ENCODE measurements at regions not wholly inside any gene's neighbourhood (a gene's known extent, or its start where the extent isn't known, plus 50 kb on each side); places are given as distances from the start of the nearest gene placed in this dataset.

DNA sequence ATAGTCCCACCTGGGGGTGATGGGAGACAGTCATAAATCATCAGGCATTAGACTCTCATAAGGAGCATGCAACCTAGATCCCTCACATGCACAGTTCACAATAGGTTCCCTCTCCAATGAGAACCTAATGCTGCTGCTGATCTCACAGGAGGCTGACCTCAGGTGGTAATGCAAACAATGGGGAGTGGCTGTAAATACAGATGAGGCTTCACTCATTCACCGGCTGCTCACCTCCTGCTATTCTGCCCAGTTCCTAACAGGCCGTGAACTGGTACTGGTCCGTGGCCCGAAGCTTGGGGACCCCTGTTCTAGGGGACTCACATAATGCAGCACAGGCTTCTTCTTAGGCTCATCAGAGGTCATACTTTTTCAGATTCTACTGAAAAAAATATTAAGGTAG is 625.9 kb upstream of the AGA start:
- no peak for DNase-seq (ENCODE audit: low read depth, low spot score)
- Histone ChIP-seq H3K4me1 (ENCODE audit: insufficient read depth, insufficient read length) (no peaks in the 10 kb centered on the region), H3K4me3 (ENCODE audit: insufficient read length, low read depth) (no peak overlapping the region), H3K9ac (ENCODE audit: insufficient read length, low read depth) (no peak overlapping the region), H3K9me3 (ENCODE audit: insufficient read depth, low read length) (no peaks in the 10 kb centered on the region), H3K36me3 (ENCODE audit: insufficient read depth, insufficient read length, low read length) (no peaks in the 10 kb centered on the region), H3K27me3 (ENCODE audit: insufficient read depth, insufficient read length) (no peaks in the 10 kb centered on the region)
- TF ChIP-seq YY1 (IDR thresholded peaks at IDR 0.05; ENCODE audit: insufficient read depth, insufficient read length) (no peak), ZNF274 (IDR thresholded peaks at IDR 0.05; ENCODE audit: low read depth, low read length) (no peak), SUZ12 (IDR thresholded peaks at IDR 0.05; ENCODE audit: extremely low read depth, insufficient read depth, insufficient read length) (no peak)

- no peak for TF ChIP-seq YY1 (IDR thresholded peaks at IDR 0.05; ENCODE audit: insufficient read depth, insufficient read length)
- no peak for TF ChIP-seq ZNF274 (IDR thresholded peaks at IDR 0.05; ENCODE audit: low read depth, low read length)
- no peak for TF ChIP-seq SUZ12 (IDR thresholded peaks at IDR 0.05; ENCODE audit: extremely low read depth, insufficient read depth, insufficient read length)
- Histone ChIP-seq H3K4me1 (ENCODE audit: insufficient read depth, insufficient read length) (no peaks in the 10 kb centered on the region), H3K27me3 (ENCODE audit: insufficient read depth, insufficient read length) (no peaks in the 10 kb centered on the region), H3K4me3 (ENCODE audit: insufficient read length, low read depth) (no peak overlapping the region), H3K36me3 (ENCODE audit: insufficient read depth, insufficient read length, low read length) (no peaks in the 10 kb centered on the region), H3K9me3 (ENCODE audit: insufficient read depth, low read length) (no peaks in the 10 kb centered on the region), H3K9ac (ENCODE audit: insufficient read length, low read depth) (no peak overlapping the region)
- DNase-seq (ENCODE audit: low read depth, low spot score), result no peak
Measured at GRCh38 chr4:178070163-178070562, 627.9 kb upstream of the AGA start.

DNA sequence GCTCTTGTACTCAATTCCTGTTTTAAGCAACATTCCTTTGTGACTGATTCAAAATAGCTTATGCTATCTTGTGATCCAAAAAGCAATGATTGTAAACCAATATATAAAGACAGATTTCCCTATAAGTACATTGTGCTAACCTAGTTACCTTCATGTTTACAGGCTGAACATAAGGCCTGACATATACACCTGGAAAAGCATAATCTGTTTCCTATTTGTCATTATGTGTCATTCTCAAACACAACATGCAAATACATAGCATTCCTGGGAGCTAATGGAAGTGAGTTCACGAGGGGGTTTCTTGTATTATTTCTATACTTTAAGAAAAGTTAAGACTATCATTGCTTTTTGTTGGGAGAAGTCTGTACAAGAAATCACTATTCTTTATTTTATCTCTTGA is 638.1 kb upstream of the AGA start:
- H3K27me3 ChIP-seq (ENCODE audit: insufficient read depth, insufficient read length), result no peaks in the 10 kb centered on the region
- no peak overlapping the region for H3K9ac ChIP-seq (ENCODE audit: insufficient read length, low read depth)
- H3K9me3 ChIP-seq (ENCODE audit: insufficient read depth, low read length), result no peaks in the 10 kb centered on the region
- H3K4me1 ChIP-seq (ENCODE audit: insufficient read depth, insufficient read length), result no peaks in the 10 kb centered on the region
- no peak for DNase-seq (ENCODE audit: low read depth, low spot score)
- H3K36me3 ChIP-seq (ENCODE audit: insufficient read depth, insufficient read length, low read length), result no peaks in the 10 kb centered on the region
- no peak for TF ChIP-seq SUZ12 (IDR thresholded peaks at IDR 0.05; ENCODE audit: extremely low read depth, insufficient read depth, insufficient read length)
- no peak for TF ChIP-seq ZNF274 (IDR thresholded peaks at IDR 0.05; ENCODE audit: low read depth, low read length)
- TF ChIP-seq YY1 (IDR thresholded peaks at IDR 0.05; ENCODE audit: insufficient read depth, insufficient read length), result no peak
- H3K4me3 ChIP-seq (ENCODE audit: insufficient read length, low read depth), result no peak overlapping the region

DNA sequence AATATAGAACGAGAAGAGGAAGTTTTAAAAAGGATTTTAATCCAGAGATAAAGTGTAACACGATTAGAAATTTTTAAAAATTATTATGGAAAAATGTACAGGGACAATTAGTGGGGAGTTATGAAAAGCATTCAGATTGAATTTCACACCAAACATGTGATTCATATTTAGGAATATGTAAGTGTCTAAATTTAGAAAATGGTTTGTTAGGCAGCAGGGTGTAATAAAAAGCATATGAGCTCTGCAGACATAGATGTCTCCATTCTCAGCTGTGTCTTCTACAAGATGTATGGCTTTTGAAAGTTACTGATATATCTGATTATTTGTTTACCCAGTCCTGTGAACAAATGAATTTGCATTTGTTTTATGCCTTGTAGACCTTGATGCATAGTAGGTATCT is 638.9 kb upstream of the AGA start:
- no peak for DNase-seq (ENCODE audit: low read depth, low spot score)
- Histone ChIP-seq H3K9me3 (ENCODE audit: insufficient read depth, low read length) (no peaks in the 10 kb centered on the region), H3K36me3 (ENCODE audit: insufficient read depth, insufficient read length, low read length) (no peaks in the 10 kb centered on the region), H3K9ac (ENCODE audit: insufficient read length, low read depth) (no peak overlapping the region), H3K27me3 (ENCODE audit: insufficient read depth, insufficient read length) (no peaks in the 10 kb centered on the region), H3K4me3 (ENCODE audit: insufficient read length, low read depth) (no peak overlapping the region), H3K4me1 (ENCODE audit: insufficient read depth, insufficient read length) (no peaks in the 10 kb centered on the region)
- TF ChIP-seq ZNF274 (IDR thresholded peaks at IDR 0.05; ENCODE audit: low read depth, low read length), result no peak
- TF ChIP-seq YY1 (IDR thresholded peaks at IDR 0.05; ENCODE audit: insufficient read depth, insufficient read length), result no peak
- no peak for TF ChIP-seq SUZ12 (IDR thresholded peaks at IDR 0.05; ENCODE audit: extremely low read depth, insufficient read depth, insufficient read length)

- H3K36me3 ChIP-seq (ENCODE audit: insufficient read depth, insufficient read length, low read length), result no peaks in the 10 kb centered on the region
- no peaks in the 10 kb centered on the region for H3K27me3 ChIP-seq (ENCODE audit: insufficient read depth, insufficient read length)
- no peak overlapping the region for H3K9ac ChIP-seq (ENCODE audit: insufficient read length, low read depth)
- H3K9me3 ChIP-seq (ENCODE audit: insufficient read depth, low read length), result no peaks in the 10 kb centered on the region
- no peaks in the 10 kb centered on the region for H3K4me1 ChIP-seq (ENCODE audit: insufficient read depth, insufficient read length)
- no peak overlapping the region for H3K4me3 ChIP-seq (ENCODE audit: insufficient read length, low read depth)
- TF ChIP-seq YY1 (IDR thresholded peaks at IDR 0.05; ENCODE audit: insufficient read depth, insufficient read length) (no peak), SUZ12 (IDR thresholded peaks at IDR 0.05; ENCODE audit: extremely low read depth, insufficient read depth, insufficient read length) (no peak), ZNF274 (IDR thresholded peaks at IDR 0.05; ENCODE audit: low read depth, low read length) (no peak)
- DNase-seq (ENCODE audit: low read depth, low spot score), result no peak
Measured at GRCh38 chr4:178081896-178082295, 639.7 kb upstream of the AGA start.

- TF ChIP-seq ZNF274 (IDR thresholded peaks at IDR 0.05; ENCODE audit: low read depth, low read length) (no peak), YY1 (IDR thresholded peaks at IDR 0.05; ENCODE audit: insufficient read depth, insufficient read length) (no peak), SUZ12 (IDR thresholded peaks at IDR 0.05; ENCODE audit: extremely low read depth, insufficient read depth, insufficient read length) (no peak)
- Histone ChIP-seq H3K4me1 (ENCODE audit: insufficient read depth, insufficient read length) (no peaks in the 10 kb centered on the region), H3K9me3 (ENCODE audit: insufficient read depth, low read length) (no peaks in the 10 kb centered on the region), H3K9ac (ENCODE audit: insufficient read length, low read depth) (no peak overlapping the region), H3K27me3 (ENCODE audit: insufficient read depth, insufficient read length) (no peaks in the 10 kb centered on the region), H3K36me3 (ENCODE audit: insufficient read depth, insufficient read length, low read length) (no peaks in the 10 kb centered on the region), H3K4me3 (ENCODE audit: insufficient read length, low read depth) (no peak overlapping the region)
- DNase-seq (ENCODE audit: low read depth, low spot score), result no peak
Measured at GRCh38 chr4:178082906-178083305, 640.7 kb upstream of the AGA start.

- no peaks in the 10 kb centered on the region for H3K36me3 ChIP-seq (ENCODE audit: insufficient read depth, insufficient read length, low read length)
- no peak overlapping the region for H3K9ac ChIP-seq (ENCODE audit: insufficient read length, low read depth)
- no peaks in the 10 kb centered on the region for H3K4me1 ChIP-seq (ENCODE audit: insufficient read depth, insufficient read length)
- H3K9me3 ChIP-seq (ENCODE audit: insufficient read depth, low read length), result no peaks in the 10 kb centered on the region
- H3K4me3 ChIP-seq (ENCODE audit: insufficient read length, low read depth), result no peak overlapping the region
- H3K27me3 ChIP-seq (ENCODE audit: insufficient read depth, insufficient read length), result no peaks in the 10 kb centered on the region
- TF ChIP-seq YY1 (IDR thresholded peaks at IDR 0.05; ENCODE audit: insufficient read depth, insufficient read length) (no peak), SUZ12 (IDR thresholded peaks at IDR 0.05; ENCODE audit: extremely low read depth, insufficient read depth, insufficient read length) (no peak), ZNF274 (IDR thresholded peaks at IDR 0.05; ENCODE audit: low read depth, low read length) (no peak)
- no peak for DNase-seq (ENCODE audit: low read depth, low spot score)
Measured at GRCh38 chr4:178083968-178084367, 641.7 kb upstream of the AGA start.

DNA sequence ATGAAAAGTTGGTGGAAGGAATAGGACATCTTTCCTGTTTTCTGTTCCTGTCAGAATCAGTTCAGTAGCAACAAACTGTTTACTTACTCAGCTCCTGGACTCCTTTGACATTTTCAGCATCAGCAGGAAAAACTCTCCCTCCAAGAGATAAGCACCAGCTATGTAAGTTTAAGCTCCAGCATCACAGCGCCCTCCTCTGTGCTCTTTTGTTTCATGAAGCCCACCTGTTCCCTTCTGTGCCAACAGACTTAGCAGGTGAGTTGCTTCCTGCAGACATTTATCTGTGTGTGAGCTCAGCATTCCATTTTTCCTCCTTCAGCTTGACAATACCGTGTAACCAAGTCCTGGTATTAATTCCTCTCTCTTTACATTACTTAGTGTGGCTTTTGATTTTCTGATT is 644.1 kb upstream of the AGA start:
- no peaks in the 10 kb centered on the region for H3K27me3 ChIP-seq (ENCODE audit: insufficient read depth, insufficient read length)
- no peak for DNase-seq (ENCODE audit: low read depth, low spot score)
- TF ChIP-seq YY1 (IDR thresholded peaks at IDR 0.05; ENCODE audit: insufficient read depth, insufficient read length) (no peak), SUZ12 (IDR thresholded peaks at IDR 0.05; ENCODE audit: extremely low read depth, insufficient read depth, insufficient read length) (no peak), ZNF274 (IDR thresholded peaks at IDR 0.05; ENCODE audit: low read depth, low read length) (no peak)

More for the DNA sequence above, 644.1 kb upstream of the AGA start:
- H3K4me3 ChIP-seq (ENCODE audit: insufficient read length, low read depth), result no peak overlapping the region
- no peak overlapping the region for H3K9ac ChIP-seq (ENCODE audit: insufficient read length, low read depth)
- no peaks in the 10 kb centered on the region for H3K36me3 ChIP-seq (ENCODE audit: insufficient read depth, insufficient read length, low read length)
- H3K4me1 ChIP-seq (ENCODE audit: insufficient read depth, insufficient read length), result no peaks in the 10 kb centered on the region
- no peaks in the 10 kb centered on the region for H3K9me3 ChIP-seq (ENCODE audit: insufficient read depth, low read length)

Data from NT2/D1 (cell line).